ENCODE measurements at regions not wholly inside any gene's neighbourhood (a gene's known extent, or its start where the extent isn't known, plus 50 kb on each side); places are given as distances from the start of the nearest gene placed in this dataset.

- no peak overlapping the region for H3K4me3 ChIP-seq (ENCODE audit: low read depth in 1 of 3, low read length in 3 of 3)
- H3K36me3 ChIP-seq (ENCODE audit: control insufficient read depth in 4 of 4, insufficient read depth in 3 of 4, low read depth in 1 of 4, low read length in 3 of 4), result no peaks in the 10 kb centered on the region
- TF ChIP-seq MAX (IDR thresholded peaks at IDR 0.05), result no peak
- TF ChIP-seq HNF4G (IDR thresholded peaks at IDR 0.05), result no peak
- no peak for TF ChIP-seq FOXA1 (IDR thresholded peaks at IDR 0.05)
- TF ChIP-seq YY1 (IDR thresholded peaks at IDR 0.05), result no peak
- TF ChIP-seq ZBTB33 (IDR thresholded peaks at IDR 0.05), result no peak
- TF ChIP-seq TAF1 (conservative IDR thresholded peaks at IDR 0.05), result no peak
- no peak for TF ChIP-seq REST (IDR thresholded peaks at IDR 0.05)
- TF ChIP-seq EGR1 (IDR thresholded peaks at IDR 0.05; ENCODE audit: low read depth in 2 of 2), result no peak
- TF ChIP-seq FOXA2 (IDR thresholded peaks at IDR 0.05), result no peak
- TF ChIP-seq NR2F2 (IDR thresholded peaks at IDR 0.05), result no peak
- no peak for TF ChIP-seq ATF3 (IDR thresholded peaks at IDR 0.05)
- no peak for TF ChIP-seq RAD21 (IDR thresholded peaks at IDR 0.05)
- no peak for TF ChIP-seq RXRA (IDR thresholded peaks at IDR 0.05)
- TF ChIP-seq SP1 (IDR thresholded peaks at IDR 0.05), result no peak
- TF ChIP-seq CTCF (IDR thresholded peaks at IDR 0.05; ENCODE audit: low read depth, low read length, missing input control), result no peak
- no peak for TF ChIP-seq JUND (IDR thresholded peaks at IDR 0.05)
- no peak for TF ChIP-seq GABPA (IDR thresholded peaks at IDR 0.05 in 1 of 2, conservative IDR thresholded peaks at IDR 0.05 in 1 of 2)
- TF ChIP-seq HNF4A (conservative IDR thresholded peaks at IDR 0.05), result no peak
- H3K4me1 ChIP-seq (ENCODE audit: control insufficient read depth in 4 of 4, insufficient read depth in 4 of 4, low read length in 3 of 4), result no peaks in the 10 kb centered on the region
- no peaks in the 10 kb centered on the region for H3K9me3 ChIP-seq (ENCODE audit: control insufficient read depth in 4 of 4, low read length in 3 of 4)
- no peaks in the 10 kb centered on the region for H3K27me3 ChIP-seq (ENCODE audit: control insufficient read depth in 4 of 4, insufficient read depth in 4 of 4, low read length in 3 of 4)
- DNase-seq (ENCODE audit: low spot score), result no peak
- no peak overlapping the region for H3K9ac ChIP-seq (ENCODE audit: low read depth in 1 of 2, low read length in 2 of 2)
- 85% methylated on average over 2 of the region's 2 CpGs for WGBS
- H3K27ac ChIP-seq (ENCODE audit: low read depth in 1 of 2, low read length in 2 of 2), result no peak overlapping the region
Observed at GRCh38 chr5:125266106-125266505, 519.7 kb upstream of the ZNF608 start.

Measured in liver (tissue), 8 donors.